ENCODE measurements at regions not wholly inside any gene's neighbourhood (a gene's known extent, or its start where the extent isn't known, plus 50 kb on each side); places are given as distances from the start of the nearest gene placed in this dataset.

- no peak for TF ChIP-seq CTCF (IDR thresholded peaks at IDR 0.05; ENCODE audit: low read depth, low read length, missing input control)
- no peak for TF ChIP-seq SP1 (IDR thresholded peaks at IDR 0.05)
- no peak for TF ChIP-seq ATF3 (IDR thresholded peaks at IDR 0.05)
- TF ChIP-seq MAX (IDR thresholded peaks at IDR 0.05) = no peak
- TF ChIP-seq EGR1 (IDR thresholded peaks at IDR 0.05; ENCODE audit: low read depth in 2 of 2) = no peak
- no peak for TF ChIP-seq TAF1 (conservative IDR thresholded peaks at IDR 0.05)
- no peak for TF ChIP-seq REST (IDR thresholded peaks at IDR 0.05)
Measured at GRCh38 chr3:74883222-74883621, 268.8 kb upstream of the CNTN3 start.

Measured in liver (tissue), 3 donors.